Natural killer cell treated with Interleukin-12 subunit alpha and Interleukin-12 subunit beta and Interleukin-15 and Interleukin-18, amount 100 ng/mL, for 72 hours (primary cell): ENCODE measurements at regions not wholly inside any gene's neighbourhood (a gene's known extent, or its start where the extent isn't known, plus 50 kb on each side); places are given as distances from the start of the nearest gene placed in this dataset.

Experiments
- ATAC-seq, 2 donors: fragments of 150-1000 bp; cut with Tn5 transposase in 1 of 2; sonication (Bioruptor Pico), chemical (Tn5 transposase) in 1 of 2; 2 replicates each; pipeline ENCODE4 v1.10.0; 2021
- DNase-seq: peaks from one replicate; pipeline ENCODE4 v3.0.0; 2022; ENCODE audit warnings: low spot score
- H3K27ac Mint-ChIP-seq, 2 donors: 1 replicate in 1 of 2; 2 replicates in 1 of 2; pipeline ENCODE4 v1.8.0; 2022; ENCODE audit warnings: mixed read lengths in 2 of 2, mild to moderate bottlenecking in 1 of 2, moderate library complexity in 1 of 2
- H3K27me3 Mint-ChIP-seq, 2 donors: 1 replicate in 1 of 2; 2 replicates in 1 of 2; pipeline ENCODE4 v1.8.0; 2022; ENCODE audit warnings: mixed read lengths in 2 of 2
- H3K36me3 Mint-ChIP-seq: one replicate; pipeline ENCODE4 v1.8.0; 2022; ENCODE audit warnings: mixed read lengths
- H3K4me1 Mint-ChIP-seq, 2 donors: 1 replicate in 1 of 2; 2 replicates in 1 of 2; pipeline ENCODE4 v1.8.0; 2022; ENCODE audit warnings: low read depth in 2 of 2, mixed read lengths in 2 of 2, mild to moderate bottlenecking in 1 of 2
- H3K4me3 Mint-ChIP-seq: one replicate; pipeline ENCODE4 v1.8.0; 2022; ENCODE audit warnings: mixed read lengths
- H3K9me3 Mint-ChIP-seq: 2 replicates; pipeline ENCODE4 v1.8.0; 2022; ENCODE audit warnings: mixed read lengths

DNA sequence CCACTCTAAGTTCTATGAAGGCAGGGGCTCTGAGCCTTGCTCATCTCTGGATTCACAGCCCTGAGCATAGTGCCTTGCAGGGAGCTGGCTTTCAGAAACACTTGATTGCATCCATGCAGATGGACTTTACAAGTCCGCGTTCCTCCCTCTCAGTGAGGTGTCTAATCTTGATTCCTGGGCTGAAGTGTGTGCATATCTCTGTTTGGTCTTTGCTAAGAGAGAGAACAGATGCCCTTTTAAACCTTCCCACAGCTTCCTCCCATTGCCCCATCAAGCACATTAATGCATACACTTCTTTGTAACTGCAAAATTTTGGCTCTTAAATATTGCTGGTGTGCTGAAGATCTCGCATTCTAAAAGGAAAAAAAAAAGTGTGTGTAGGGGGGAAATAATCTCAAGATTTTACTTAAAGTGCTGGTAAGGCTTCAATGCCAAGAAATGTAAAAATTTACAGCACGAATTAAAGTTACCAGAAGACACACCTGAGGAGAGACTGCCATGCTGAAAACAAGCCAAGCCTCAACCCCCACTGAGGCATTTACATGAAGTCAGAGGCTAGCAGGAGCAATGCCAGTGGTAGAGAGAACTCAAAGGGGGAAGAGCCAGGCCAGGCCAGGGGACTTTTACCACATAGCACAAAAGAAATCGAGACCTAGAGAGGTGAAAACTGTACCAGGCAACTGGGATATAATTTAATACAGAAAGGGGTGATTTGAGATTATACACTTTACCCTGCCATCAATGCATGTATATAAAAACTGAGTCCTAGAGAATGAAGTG, 492.1 kb downstream of the SOX6 start:
- H3K27ac Mint-ChIP-seq, result no peak overlapping the region
- peaks cover 5% of the 10 kb centered on the region for H3K9me3 Mint-ChIP-seq
- H3K27me3 Mint-ChIP-seq, result peaks cover 0 to 3% of the 10 kb centered on the region in 2 donors
- no peaks in the 10 kb centered on the region for H3K4me1 Mint-ChIP-seq
- no peak overlapping the region for H3K4me3 Mint-ChIP-seq
- no peaks in the 10 kb centered on the region for H3K36me3 Mint-ChIP-seq
- DNase-seq (no peak), ATAC-seq (no peak)

DNA sequence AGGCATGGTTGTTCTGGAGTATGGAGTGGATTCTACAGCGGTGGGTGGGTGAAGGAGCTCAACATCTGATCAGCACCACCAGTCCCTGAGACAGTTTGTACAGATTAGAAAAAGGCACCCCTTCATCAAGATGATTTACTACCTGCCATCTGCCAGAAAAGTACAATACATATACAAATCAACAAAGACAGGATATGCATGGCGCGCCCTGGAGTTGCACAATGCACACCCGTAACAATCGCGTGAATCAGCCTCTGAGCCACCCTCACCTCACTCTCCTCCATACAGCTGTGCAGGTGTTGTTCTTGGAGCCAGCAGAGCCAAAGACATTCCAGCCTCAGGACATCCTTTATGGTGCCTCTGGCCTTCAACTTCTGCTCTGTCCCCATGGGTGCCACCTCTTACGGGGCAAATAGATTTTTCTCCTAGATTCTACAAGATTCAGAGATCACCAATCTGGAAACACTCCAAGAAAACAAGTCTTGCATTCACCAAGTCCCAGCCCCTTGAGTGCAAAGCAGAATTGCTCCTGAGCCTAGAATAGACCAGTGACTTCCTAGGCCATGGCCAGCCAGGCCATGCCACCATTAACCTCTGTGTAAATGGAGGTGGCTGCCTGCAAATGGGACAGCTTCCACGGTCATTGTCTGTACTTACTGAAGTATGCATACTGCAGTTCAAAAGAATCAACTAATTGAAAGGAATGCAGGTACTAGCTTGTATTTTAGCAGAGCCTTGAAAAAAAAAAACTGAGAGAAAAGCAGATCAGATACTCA, 490.9 kb downstream of the SOX6 start:
- no peak overlapping the region for H3K27ac Mint-ChIP-seq
- peaks cover 0 to 3% of the 10 kb centered on the region in 2 donors for H3K27me3 Mint-ChIP-seq
- DNase-seq (no peak), ATAC-seq (no peak)
- no peak overlapping the region for H3K4me3 Mint-ChIP-seq
- peaks cover 5% of the 10 kb centered on the region for H3K9me3 Mint-ChIP-seq
- no peaks in the 10 kb centered on the region for H3K36me3 Mint-ChIP-seq
- no peaks in the 10 kb centered on the region for H3K4me1 Mint-ChIP-seq

DNA sequence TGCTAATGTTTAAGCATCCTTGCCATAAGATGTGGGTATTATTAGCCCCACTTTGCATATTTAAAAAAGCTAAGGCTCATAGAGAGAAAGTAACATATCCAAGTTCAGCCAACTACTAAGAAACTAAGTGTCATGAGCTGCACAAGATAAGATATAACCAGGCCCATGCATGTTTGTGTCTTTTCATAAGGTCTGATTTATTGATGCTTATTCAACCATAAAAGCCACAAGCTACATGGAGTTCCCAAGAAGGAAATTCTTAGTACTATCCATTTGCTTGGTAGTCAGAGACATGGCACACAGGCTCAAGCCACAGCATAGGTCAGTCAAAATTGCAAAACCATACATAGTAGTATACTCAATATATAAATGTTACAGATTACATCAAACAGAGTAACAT, 488.5 kb downstream of the SOX6 start:
- H3K4me3 Mint-ChIP-seq, result no peak overlapping the region
- no peaks in the 10 kb centered on the region for H3K36me3 Mint-ChIP-seq
- DNase-seq (no peak), ATAC-seq (no peak)
- no peaks in the 10 kb centered on the region for H3K9me3 Mint-ChIP-seq
- no peaks in the 10 kb centered on the region for H3K27me3 Mint-ChIP-seq
- no peaks in the 10 kb centered on the region for H3K4me1 Mint-ChIP-seq
- no peak overlapping the region for H3K27ac Mint-ChIP-seq

DNA sequence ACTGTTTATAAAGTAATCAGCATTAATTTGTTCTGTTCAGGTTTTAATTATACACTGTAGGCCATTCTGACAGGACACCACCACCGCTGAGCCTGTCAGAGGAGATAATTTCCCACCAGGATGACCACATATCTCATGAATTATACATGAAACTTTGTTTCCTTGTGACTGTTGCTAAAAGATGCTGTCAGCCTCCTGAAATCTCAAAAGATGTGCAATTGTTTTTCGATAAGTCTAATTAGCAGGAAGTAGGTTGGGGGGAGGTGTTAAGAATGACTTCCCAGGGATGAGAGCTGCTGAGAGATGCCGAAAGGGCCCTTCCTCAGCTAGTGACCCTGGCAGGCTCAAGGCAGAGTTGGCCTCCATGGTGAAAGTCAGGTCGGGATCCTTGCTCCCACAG, 485.4 kb downstream of the SOX6 start:
- Mint-ChIP-seq H3K9me3 (peaks cover 3% of the 10 kb centered on the region), H3K4me3 (no peak overlapping the region), H3K36me3 (no peaks in the 10 kb centered on the region), H3K27me3 (no peaks in the 10 kb centered on the region), H3K4me1 (no peaks in the 10 kb centered on the region), H3K27ac (no peak overlapping the region)
- no peak for ATAC-seq
- no peak for DNase-seq

DNA sequence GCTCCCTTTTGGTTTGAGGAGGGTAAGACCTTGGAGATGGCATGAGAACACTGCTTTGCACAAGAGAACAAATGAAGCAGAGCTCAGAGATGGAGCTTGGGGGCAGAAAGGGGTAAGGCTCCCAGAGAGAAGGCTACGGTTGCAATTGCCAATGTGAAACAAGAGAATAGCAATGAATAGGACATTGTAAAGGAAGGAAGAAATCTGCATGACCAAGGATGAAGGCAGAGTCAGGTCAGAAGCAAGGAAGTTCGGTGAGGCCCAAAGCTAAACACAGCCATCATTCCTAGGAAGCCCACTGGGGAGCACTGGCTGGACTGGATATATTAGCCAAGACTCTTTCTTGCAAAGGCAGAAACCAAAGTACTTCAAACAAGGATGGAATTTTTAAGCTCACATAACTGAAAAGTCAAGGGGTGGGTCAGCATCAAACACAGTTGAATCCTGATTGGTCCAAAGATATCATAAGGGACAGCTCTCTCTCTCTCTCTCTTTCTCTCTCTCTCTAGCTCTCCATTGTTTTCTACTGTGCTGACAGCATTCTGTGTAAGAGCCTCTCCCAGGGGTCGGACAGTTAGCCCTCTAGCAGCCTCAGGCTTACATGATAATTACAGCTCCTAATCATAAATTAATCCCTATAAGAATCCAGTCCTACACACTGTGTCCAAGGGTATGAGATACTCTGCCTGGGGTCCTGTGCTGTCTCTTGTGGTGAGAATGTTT, 484.3 kb downstream of the SOX6 start:
- Mint-ChIP-seq H3K4me3 (no peak overlapping the region), H3K4me1 (no peaks in the 10 kb centered on the region)

DNA sequence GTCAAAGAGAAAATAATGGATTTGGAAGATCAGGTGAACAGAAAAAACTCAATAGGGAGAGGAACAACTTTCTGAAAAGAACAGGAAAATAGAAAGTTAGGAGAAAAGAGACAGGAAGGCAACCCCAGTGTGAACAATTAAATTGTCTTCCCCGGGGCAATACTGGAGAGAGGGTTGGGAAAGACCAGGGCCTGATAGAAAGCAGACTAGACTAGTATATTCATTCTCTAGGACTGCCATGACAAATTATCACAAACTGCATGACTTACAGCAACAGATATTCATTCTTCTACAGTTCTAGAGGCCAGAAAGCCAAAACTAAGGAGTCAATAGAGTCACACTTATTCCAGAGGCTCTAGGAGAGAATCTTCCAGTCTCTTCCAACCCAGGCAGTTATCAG, 482.8 kb downstream of the SOX6 start:
- Mint-ChIP-seq H3K4me1 (no peaks in the 10 kb centered on the region), H3K36me3 (no peaks in the 10 kb centered on the region), H3K27me3 (no peaks in the 10 kb centered on the region), H3K4me3 (no peak overlapping the region), H3K27ac (no peak overlapping the region), H3K9me3 (peaks cover 3% of the 10 kb centered on the region)
- ATAC-seq, result no peak
- DNase-seq, result no peak

More for the DNA sequence above, 484.3 kb downstream of the SOX6 start:
- Mint-ChIP-seq H3K27ac (no peak overlapping the region), H3K9me3 (peaks cover 3% of the 10 kb centered on the region), H3K36me3 (no peaks in the 10 kb centered on the region), H3K27me3 (no peaks in the 10 kb centered on the region)
- ATAC-seq, result peak in 1 of 2 donors; percentile 38
- no peak for DNase-seq

DNA sequence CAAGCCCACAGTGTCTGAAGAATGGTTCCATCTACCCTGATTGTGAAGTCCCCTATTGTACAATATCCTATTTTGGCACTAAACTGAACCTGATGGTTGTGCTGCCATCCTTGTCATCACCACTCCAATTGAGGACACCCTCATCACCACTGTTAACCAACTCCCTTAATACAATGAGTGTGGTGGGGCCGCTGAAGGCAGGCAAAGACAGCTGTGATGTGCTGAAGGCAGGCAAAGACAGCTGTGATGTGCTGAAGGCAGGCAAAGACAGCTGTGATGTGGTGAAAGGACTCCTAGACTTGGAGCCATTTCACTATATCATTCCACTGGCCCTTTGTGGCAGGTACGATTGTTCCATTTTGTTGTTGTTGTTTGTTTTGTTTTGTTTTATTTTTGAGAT, 481.6 kb downstream of the SOX6 start:
- no peaks in the 10 kb centered on the region for H3K36me3 Mint-ChIP-seq
- no peak for ATAC-seq

DNA sequence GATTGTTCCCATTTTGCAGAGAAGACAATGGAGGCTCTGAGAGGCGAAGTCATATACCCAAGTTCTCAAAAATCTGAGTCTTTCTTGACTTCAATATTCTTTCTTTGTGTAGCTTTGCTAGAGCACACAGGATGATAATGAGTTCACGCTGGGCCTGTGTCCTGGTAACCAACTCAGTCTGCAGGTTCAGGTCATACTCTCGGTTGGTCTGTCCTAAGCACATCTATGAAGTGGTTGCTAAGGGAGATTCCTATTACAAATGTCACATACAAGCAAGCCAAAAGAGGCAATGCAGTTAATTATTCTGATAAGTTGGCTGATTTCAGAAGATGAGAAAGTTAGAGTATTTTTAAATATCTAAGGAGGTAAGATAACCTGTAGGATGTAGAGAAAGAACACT, 481.0 kb downstream of the SOX6 start:
- H3K36me3 Mint-ChIP-seq, result no peaks in the 10 kb centered on the region
- no peak for ATAC-seq
- H3K4me3 Mint-ChIP-seq, result no peak overlapping the region
- H3K27me3 Mint-ChIP-seq, result no peaks in the 10 kb centered on the region
- DNase-seq, result no peak
- no peak overlapping the region for H3K27ac Mint-ChIP-seq
- H3K9me3 Mint-ChIP-seq, result peaks cover 9% of the 10 kb centered on the region
- H3K4me1 Mint-ChIP-seq, result no peaks in the 10 kb centered on the region

More for the DNA sequence above, 481.6 kb downstream of the SOX6 start:
- DNase-seq, result no peak
- H3K27me3 Mint-ChIP-seq, result no peaks in the 10 kb centered on the region
- H3K27ac Mint-ChIP-seq, result no peak overlapping the region
- H3K4me3 Mint-ChIP-seq, result no peak overlapping the region
- H3K9me3 Mint-ChIP-seq, result peaks cover 9% of the 10 kb centered on the region
- no peaks in the 10 kb centered on the region for H3K4me1 Mint-ChIP-seq

DNA sequence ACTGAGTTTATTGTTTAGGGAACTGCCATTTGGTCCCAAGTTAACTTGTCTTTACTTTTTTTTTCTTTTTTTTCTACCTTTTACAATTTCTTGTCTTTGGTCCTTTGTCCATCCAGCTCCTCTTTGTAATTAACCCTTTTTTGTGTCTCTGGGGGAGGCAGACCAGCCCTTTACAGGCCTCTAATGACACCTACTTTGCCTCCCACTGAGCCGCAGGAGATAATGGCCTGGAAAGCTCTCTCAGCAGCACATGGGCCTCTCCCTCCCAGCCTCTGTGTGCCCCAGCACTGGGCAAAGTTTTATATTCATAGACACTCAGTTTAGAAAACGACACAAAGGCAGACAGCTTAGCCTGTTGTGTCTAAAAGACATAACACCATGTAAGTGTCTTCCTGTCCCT, 480.4 kb downstream of the SOX6 start:
- DNase-seq (no peak), ATAC-seq (no peak)
- H3K27me3 Mint-ChIP-seq, result no peaks in the 10 kb centered on the region
- H3K4me3 Mint-ChIP-seq, result no peak overlapping the region
- no peaks in the 10 kb centered on the region for H3K36me3 Mint-ChIP-seq
- peaks cover 9% of the 10 kb centered on the region for H3K9me3 Mint-ChIP-seq
- no peaks in the 10 kb centered on the region for H3K4me1 Mint-ChIP-seq
- H3K27ac Mint-ChIP-seq, result no peak overlapping the region

DNA sequence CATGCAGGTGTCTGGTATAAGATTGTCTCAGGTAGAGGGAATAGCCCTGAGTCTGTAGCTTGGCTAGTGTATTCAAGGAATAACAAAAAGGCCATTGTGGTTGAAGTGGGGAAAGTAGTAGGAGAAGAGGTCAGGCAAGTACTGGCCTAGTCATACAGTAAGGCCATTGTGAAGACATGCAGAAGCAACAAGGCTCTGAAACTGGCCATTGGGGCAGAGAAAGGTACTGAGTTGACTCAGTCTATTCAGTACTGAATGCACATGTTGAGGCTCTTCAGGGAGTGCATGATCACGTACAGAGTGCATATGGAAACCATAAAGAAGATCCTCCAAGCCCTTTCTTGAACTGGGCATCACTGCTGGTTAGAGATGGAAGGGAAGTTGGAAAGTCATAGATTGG, 477.6 kb downstream of the SOX6 start:
- no peak for ATAC-seq
- peaks cover 6% of the 10 kb centered on the region for H3K9me3 Mint-ChIP-seq
- no peaks in the 10 kb centered on the region for H3K27me3 Mint-ChIP-seq
- H3K27ac Mint-ChIP-seq, result no peak overlapping the region
- DNase-seq, result no peak
- H3K4me3 Mint-ChIP-seq, result no peak overlapping the region
- H3K4me1 Mint-ChIP-seq, result no peaks in the 10 kb centered on the region
- H3K36me3 Mint-ChIP-seq, result no peaks in the 10 kb centered on the region

DNA sequence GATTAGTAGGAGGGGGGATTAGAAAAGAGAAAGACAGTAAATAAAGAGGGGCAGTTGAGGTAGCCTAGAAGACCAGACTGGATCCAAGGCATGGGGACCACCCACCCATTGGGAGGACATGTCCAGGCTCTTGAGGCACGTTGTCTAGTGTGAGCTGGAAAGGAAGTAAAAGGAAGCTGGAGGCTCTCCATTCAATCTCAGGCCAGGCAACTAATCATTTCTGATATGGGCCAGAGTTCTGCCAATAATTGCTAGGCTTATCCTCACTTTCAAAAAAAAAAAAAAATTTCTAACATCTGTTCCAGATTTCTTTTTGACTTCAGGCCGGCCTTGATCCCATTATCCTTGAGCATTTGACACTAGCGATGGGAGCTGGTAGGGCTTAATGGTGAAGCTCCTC, 476.1 kb downstream of the SOX6 start:
- no peak overlapping the region for H3K4me3 Mint-ChIP-seq
- no peaks in the 10 kb centered on the region for H3K36me3 Mint-ChIP-seq
- H3K27ac Mint-ChIP-seq, result no peak overlapping the region
- H3K4me1 Mint-ChIP-seq, result no peaks in the 10 kb centered on the region
- no peaks in the 10 kb centered on the region for H3K27me3 Mint-ChIP-seq
- ATAC-seq (no peak), DNase-seq (no peak)
- H3K9me3 Mint-ChIP-seq, result peaks cover 6% of the 10 kb centered on the region

DNA sequence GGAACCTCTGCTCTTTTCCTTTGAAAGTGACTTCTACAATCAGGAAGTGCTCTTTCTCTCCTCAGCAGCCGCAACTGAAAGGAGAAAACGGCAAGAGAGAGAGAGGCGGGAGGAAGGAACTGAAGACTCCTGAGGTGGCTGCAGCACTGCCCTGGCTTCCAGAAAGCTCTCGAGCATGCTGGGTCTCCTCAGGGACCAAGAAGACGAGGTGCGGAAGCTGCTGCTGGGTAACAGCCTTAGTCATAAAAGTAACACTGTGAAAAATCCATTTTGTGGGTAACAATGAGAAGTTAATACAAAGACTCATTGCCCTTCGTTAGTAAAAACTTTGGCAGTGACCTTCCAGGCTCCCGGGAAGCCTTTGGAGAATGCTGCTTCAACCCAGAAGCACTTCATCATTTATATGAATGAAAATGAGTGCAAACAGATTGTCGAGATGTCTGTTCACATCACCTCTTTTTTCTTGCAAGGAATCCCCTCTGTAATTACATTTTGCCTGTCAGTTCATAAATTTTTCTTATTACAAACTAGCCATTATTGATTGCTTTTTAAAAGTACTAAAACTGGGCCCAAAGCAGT, 473.4 kb downstream of the SOX6 start:
- ATAC-seq (no peak), DNase-seq (no peak)
- Mint-ChIP-seq H3K9me3 (peaks cover 6% of the 10 kb centered on the region), H3K36me3 (no peaks in the 10 kb centered on the region), H3K4me3 (no peak overlapping the region), H3K27me3 (peaks cover 0 to 2% of the 10 kb centered on the region in 2 donors), H3K27ac (no peak overlapping the region), H3K4me1 (no peaks in the 10 kb centered on the region)

DNA sequence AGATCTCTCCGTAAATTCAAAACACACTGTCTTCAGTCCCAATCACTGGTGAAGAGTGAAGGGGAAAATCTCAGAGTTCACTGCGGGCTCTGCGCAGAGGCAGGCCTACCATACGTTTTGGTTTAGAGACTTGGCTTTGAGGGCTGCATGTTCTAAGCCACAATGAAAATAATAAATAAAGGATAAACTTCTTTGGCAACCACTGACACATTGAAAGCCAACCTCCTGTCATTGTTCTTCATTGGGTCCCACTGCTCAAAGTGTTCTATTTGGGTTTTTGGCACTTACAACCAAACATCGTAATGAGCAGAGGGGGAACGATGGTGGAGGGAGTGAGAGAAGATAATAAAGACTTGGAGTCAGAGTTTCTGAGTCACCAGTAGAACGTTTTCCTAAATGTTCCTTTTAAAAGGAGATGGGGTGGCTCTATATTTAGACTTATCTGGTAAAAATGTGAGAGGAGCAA, 472.9 kb downstream of the SOX6 start:
- H3K27ac Mint-ChIP-seq, result no peak overlapping the region
- no peak for DNase-seq

More for the DNA sequence above, 472.9 kb downstream of the SOX6 start:
- Mint-ChIP-seq H3K27me3 (peaks cover 0 to 2% of the 10 kb centered on the region in 2 donors), H3K36me3 (no peaks in the 10 kb centered on the region), H3K4me3 (no peak overlapping the region), H3K4me1 (no peaks in the 10 kb centered on the region), H3K9me3 (peaks cover 5% of the 10 kb centered on the region)
- no peak for ATAC-seq
